Keratinocyte (primary cell): ENCODE measurements at regions not wholly inside any gene's neighbourhood (a gene's known extent, or its start where the extent isn't known, plus 50 kb on each side); places are given as distances from the start of the nearest gene placed in this dataset.

Experiments
- EZH2 ChIP-seq: IDR thresholded peaks from one replicate; pipeline ENCODE4 v1.6.1; 2012; ENCODE audit warnings: inconsistent platforms, mild to moderate bottlenecking, low read length, moderate library complexity
- TF ChIP-seq, protein P1 (sequence below), 3 experiments: IDR thresholded peaks in 1 of 3; conservative IDR thresholded peaks in 1 of 3; optimal IDR thresholded peaks in 1 of 3; 2 replicates in 2 of 3; 3 replicates in 1 of 3; pipeline versions ENCODE3 to v1.5.1; 2011; ENCODE audit warnings: low read length in 3 of 3, mild to moderate bottlenecking in 3 of 3, moderate library complexity in 2 of 3, control low read depth in 1 of 3, inconsistent platforms in 1 of 3; ENCODE audit not compliant: insufficient read depth in 2 of 3; ENCODE audit errors: extremely low read depth in 1 of 3

- TF ChIP-seq, protein P1, sequence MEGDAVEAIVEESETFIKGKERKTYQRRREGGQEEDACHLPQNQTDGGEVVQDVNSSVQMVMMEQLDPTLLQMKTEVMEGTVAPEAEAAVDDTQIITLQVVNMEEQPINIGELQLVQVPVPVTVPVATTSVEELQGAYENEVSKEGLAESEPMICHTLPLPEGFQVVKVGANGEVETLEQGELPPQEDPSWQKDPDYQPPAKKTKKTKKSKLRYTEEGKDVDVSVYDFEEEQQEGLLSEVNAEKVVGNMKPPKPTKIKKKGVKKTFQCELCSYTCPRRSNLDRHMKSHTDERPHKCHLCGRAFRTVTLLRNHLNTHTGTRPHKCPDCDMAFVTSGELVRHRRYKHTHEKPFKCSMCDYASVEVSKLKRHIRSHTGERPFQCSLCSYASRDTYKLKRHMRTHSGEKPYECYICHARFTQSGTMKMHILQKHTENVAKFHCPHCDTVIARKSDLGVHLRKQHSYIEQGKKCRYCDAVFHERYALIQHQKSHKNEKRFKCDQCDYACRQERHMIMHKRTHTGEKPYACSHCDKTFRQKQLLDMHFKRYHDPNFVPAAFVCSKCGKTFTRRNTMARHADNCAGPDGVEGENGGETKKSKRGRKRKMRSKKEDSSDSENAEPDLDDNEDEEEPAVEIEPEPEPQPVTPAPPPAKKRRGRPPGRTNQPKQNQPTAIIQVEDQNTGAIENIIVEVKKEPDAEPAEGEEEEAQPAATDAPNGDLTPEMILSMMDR (optimal IDR thresholded peaks at IDR 0.05 in 1 of 3, IDR thresholded peaks at IDR 0.05 in 1 of 3, conservative IDR thresholded peaks at IDR 0.05 in 1 of 3; ENCODE audit: extremely low read depth in 1 of 3, insufficient read depth in 2 of 3, low read length in 3 of 3): no peak
- TF ChIP-seq EZH2: no peak
Measured at GRCh38 chr6:86122086-86122485, 479.4 kb upstream of the SYNCRIP start.
